Parathyroid adenoma (tissue), 2 donors: ENCODE measurements at regions not wholly inside any gene's neighbourhood (a gene's known extent, or its start where the extent isn't known, plus 50 kb on each side); places are given as distances from the start of the nearest gene placed in this dataset.

Source experiments
- H2AFZ ChIP-seq: fragments of 300-600 bp; sonication (generic); one replicate; pipeline ENCODE4 v1.7.0; 2017; ENCODE audit warnings: antibody characterized with exemption, mild to moderate bottlenecking
- H3K27ac ChIP-seq: fragments of 300-600 bp; sonication (generic); one replicate; pipeline ENCODE4 v1.7.0; 2017
- H3K27me3 ChIP-seq: fragments of 300-600 bp; sonication (generic); one replicate; pipeline ENCODE4 v1.7.0; 2017; ENCODE audit warnings: low read length; ENCODE audit not compliant: control insufficient read depth, insufficient read depth
- H3K36me3 ChIP-seq: fragments of 300-600 bp; sonication (generic); one replicate; pipeline ENCODE4 v1.7.0; 2017; ENCODE audit warnings: low read length; ENCODE audit not compliant: control insufficient read depth, insufficient read depth
- H3K4me1 ChIP-seq: fragments of 300-600 bp; sonication (generic); one replicate; pipeline ENCODE4 v1.7.0; 2017; ENCODE audit warnings: control low read depth
- H3K4me2 ChIP-seq: fragments of 300-600 bp; sonication (generic); one replicate; pipeline ENCODE4 v1.7.0; 2017; ENCODE audit warnings: low read length
- H3K4me3 ChIP-seq: fragments of 300-600 bp; sonication (generic); one replicate; pipeline ENCODE4 v1.7.0; 2017; ENCODE audit warnings: low read depth, low read length
- H3K79me2 ChIP-seq: fragments of 300-600 bp; sonication (generic); one replicate; pipeline ENCODE4 v1.7.0; 2017; ENCODE audit warnings: control low read depth
- H3K9ac ChIP-seq: fragments of 300-600 bp; sonication (generic); one replicate; pipeline ENCODE4 v1.7.0; 2017; ENCODE audit warnings: mild to moderate bottlenecking
- H3K9me3 ChIP-seq: fragments of 300-600 bp; sonication (generic); one replicate; pipeline ENCODE4 v1.7.0; 2017; ENCODE audit warnings: low read length; ENCODE audit not compliant: control insufficient read depth
- TF ChIP-seq, protein P1 (sequence below): fragments of 300-600 bp; sonication (generic); IDR thresholded peaks from one replicate; pipeline ENCODE4 v1.7.0; 2017; ENCODE audit warnings: antibody characterized with exemption, mild to moderate bottlenecking
- donor health status: primary hyperparathyroidism.

DNA sequence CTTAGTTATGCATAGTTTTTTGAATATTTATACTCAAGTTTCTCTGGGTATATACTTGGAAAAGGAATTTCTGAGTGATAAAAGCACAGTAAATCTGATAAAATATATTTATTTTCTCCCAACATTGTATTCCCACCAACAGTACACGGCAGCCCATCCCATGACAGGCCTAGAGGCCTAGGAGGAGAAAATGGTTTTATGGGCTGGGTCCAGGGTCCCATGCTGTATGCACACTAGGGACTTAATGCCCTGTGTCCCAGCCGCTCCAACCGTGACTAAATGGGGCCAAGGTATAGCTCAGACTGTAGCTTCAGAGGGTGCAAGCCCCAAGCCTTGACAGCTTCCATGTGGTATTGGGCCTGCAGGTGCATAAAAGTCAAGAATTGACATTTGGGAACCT is 1007.7 kb downstream of the DSC3 start:
- H3K27me3 ChIP-seq, result no peaks in the 10 kb centered on the region
- no peak overlapping the region for H3K4me3 ChIP-seq
- no peak overlapping the region for H2AFZ ChIP-seq
- H3K4me2 ChIP-seq, result no peak overlapping the region
- H3K9ac ChIP-seq, result no peak overlapping the region
- H3K36me3 ChIP-seq, result no peaks in the 10 kb centered on the region
- TF ChIP-seq, protein P1, sequence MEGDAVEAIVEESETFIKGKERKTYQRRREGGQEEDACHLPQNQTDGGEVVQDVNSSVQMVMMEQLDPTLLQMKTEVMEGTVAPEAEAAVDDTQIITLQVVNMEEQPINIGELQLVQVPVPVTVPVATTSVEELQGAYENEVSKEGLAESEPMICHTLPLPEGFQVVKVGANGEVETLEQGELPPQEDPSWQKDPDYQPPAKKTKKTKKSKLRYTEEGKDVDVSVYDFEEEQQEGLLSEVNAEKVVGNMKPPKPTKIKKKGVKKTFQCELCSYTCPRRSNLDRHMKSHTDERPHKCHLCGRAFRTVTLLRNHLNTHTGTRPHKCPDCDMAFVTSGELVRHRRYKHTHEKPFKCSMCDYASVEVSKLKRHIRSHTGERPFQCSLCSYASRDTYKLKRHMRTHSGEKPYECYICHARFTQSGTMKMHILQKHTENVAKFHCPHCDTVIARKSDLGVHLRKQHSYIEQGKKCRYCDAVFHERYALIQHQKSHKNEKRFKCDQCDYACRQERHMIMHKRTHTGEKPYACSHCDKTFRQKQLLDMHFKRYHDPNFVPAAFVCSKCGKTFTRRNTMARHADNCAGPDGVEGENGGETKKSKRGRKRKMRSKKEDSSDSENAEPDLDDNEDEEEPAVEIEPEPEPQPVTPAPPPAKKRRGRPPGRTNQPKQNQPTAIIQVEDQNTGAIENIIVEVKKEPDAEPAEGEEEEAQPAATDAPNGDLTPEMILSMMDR, result no peak
- H3K9me3 ChIP-seq, result no peaks in the 10 kb centered on the region
- no peak overlapping the region for H3K27ac ChIP-seq
- H3K79me2 ChIP-seq, result no peaks in the 10 kb centered on the region
- H3K4me1 ChIP-seq, result no peaks in the 10 kb centered on the region

DNA sequence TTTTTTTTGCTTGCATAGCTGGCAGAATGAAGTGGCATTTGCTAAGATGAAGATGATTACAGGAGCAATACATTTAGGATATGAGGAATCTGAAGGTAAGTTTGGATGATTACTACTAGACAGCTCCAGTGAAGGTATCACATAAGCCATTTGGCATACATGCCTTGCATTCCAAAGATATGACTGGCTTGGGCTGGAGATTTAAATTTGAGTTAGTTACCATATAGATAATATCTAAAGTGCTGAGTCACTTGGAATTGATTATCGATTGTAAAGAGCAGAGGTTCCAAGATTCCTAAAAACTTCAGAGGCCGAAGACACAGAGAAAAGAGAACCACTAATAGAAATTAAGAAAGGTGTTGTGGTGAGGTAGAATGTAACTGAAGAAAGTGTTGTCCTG is 1026.4 kb downstream of the DSC3 start:
- Histone ChIP-seq H3K9me3 (no peaks in the 10 kb centered on the region), H3K27me3 (no peaks in the 10 kb centered on the region), H3K4me1 (no peaks in the 10 kb centered on the region), H3K79me2 (no peaks in the 10 kb centered on the region), H3K9ac (no peak overlapping the region), H3K27ac (no peak overlapping the region), H3K4me3 (no peak overlapping the region), H3K4me2 (no peak overlapping the region), H3K36me3 (no peaks in the 10 kb centered on the region), H2AFZ (no peak overlapping the region)
- TF ChIP-seq, protein P1, result no peak

DNA sequence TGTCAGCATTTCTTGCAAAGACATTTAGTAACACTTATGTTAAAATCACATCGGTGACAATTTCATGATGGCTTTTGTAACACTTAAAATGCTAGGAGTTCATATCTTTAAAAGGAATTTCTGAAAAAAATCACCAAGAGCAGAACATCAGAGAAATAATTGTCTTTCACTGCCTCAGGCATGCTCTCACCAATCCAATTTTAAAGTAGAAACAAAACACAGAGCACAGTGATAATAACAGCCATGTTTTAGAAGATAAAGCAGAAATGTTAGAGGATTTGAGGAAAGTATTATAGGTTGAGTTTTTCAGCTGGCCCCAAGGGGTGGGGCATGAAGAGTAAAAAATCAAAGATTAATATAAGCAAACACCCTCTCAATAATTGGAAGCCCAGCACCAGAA is 1037.6 kb downstream of the DSC3 start:
- Histone ChIP-seq H3K79me2 (no peaks in the 10 kb centered on the region), H3K27ac (no peak overlapping the region), H3K4me2 (no peak overlapping the region), H3K4me1 (no peaks in the 10 kb centered on the region), H3K36me3 (no peaks in the 10 kb centered on the region), H3K9me3 (no peaks in the 10 kb centered on the region), H2AFZ (no peak overlapping the region), H3K9ac (no peak overlapping the region), H3K4me3 (no peak overlapping the region), H3K27me3 (no peaks in the 10 kb centered on the region)
- TF ChIP-seq, protein P1, result no peak

DNA sequence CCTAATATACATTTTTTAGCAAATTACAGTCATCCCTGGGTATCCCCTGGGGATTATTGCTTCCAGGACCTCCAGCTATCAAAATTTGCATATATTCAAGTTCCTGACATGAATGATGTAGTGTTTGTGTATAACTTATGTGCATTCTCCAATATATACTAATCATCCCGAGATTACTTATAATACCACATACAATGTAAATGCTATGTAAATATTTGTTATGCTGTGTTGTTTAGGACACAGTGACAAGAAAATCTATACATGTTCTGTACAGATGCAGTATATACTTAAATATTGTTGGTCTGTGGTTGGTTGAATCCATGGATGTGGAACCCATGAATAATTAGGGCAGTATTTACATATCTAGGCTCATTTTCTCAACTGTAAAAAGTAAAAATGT is 1060.3 kb downstream of the DSC3 start:
- no peaks in the 10 kb centered on the region for H3K79me2 ChIP-seq
- no peaks in the 10 kb centered on the region for H3K27me3 ChIP-seq
- TF ChIP-seq, protein P1, result no peak
- no peak overlapping the region for H3K9ac ChIP-seq
- H3K9me3 ChIP-seq, result no peaks in the 10 kb centered on the region
- H3K27ac ChIP-seq, result no peak overlapping the region
- H3K4me1 ChIP-seq, result no peaks in the 10 kb centered on the region
- H3K4me3 ChIP-seq, result no peak overlapping the region
- H3K36me3 ChIP-seq, result no peaks in the 10 kb centered on the region
- H2AFZ ChIP-seq, result no peak overlapping the region
- H3K4me2 ChIP-seq, result no peak overlapping the region

DNA sequence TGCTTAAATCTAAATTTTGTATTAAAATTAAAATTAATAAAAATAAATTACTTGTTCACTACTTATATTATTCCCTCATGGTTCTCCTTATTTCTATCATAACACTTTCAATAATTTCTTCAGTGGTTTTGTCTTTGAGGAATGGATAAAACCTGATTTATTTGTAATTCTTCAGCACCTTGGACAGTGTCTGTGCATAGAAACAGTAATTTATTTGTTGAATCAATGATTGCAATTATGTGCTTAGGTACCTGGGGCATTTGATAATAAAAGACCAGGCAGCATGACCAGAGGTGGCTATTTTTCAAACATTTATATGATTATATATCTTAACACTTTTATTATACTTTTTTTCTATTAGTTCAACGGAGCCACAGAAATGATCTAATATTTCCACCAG is 1062.7 kb downstream of the DSC3 start:
- Histone ChIP-seq H2AFZ (no peak overlapping the region), H3K79me2 (no peaks in the 10 kb centered on the region), H3K9me3 (no peaks in the 10 kb centered on the region), H3K4me3 (no peak overlapping the region), H3K9ac (no peak overlapping the region), H3K27me3 (no peaks in the 10 kb centered on the region), H3K4me2 (no peak overlapping the region), H3K4me1 (no peaks in the 10 kb centered on the region), H3K27ac (no peak overlapping the region), H3K36me3 (no peaks in the 10 kb centered on the region)
- TF ChIP-seq, protein P1, result no peak
